Sigmoid colon (tissue), 4 donors: ENCODE measurements at regions not wholly inside any gene's neighbourhood (a gene's known extent, or its start where the extent isn't known, plus 50 kb on each side); places are given as distances from the start of the nearest gene placed in this dataset.

Experiments used
- EP300 ChIP-seq, 4 donors: sonication (generic); formaldehyde crosslinking; IDR thresholded peaks; one replicate each; pipeline ENCODE4 v1.6.1; 2017; ENCODE audit warnings: antibody characterized with exemption in 4 of 4
- POLR2A ChIP-seq, 2 donors: fragments of 450-650 bp; IDR thresholded peaks; one replicate each; pipeline ENCODE4 v1.6.1; 2016; ENCODE audit warnings: antibody characterized with exemption in 2 of 2, mild to moderate bottlenecking in 2 of 2, moderate library complexity in 2 of 2
- POLR2AphosphoS5 ChIP-seq, 4 donors: sonication (generic); formaldehyde crosslinking; IDR thresholded peaks; one replicate each; pipeline ENCODE4 v1.6.1; 2017; ENCODE audit warnings: antibody characterized with exemption in 4 of 4
- TF ChIP-seq, protein P1 (sequence below), 4 experiments: fragments of 450-650 bp in 3 of 4; fragments of 200-600 bp in 1 of 4; IDR thresholded peaks; one replicate each; pipeline ENCODE4 v1.5.1; 2016 to 2019; ENCODE audit warnings: antibody characterized with exemption in 4 of 4, mild to moderate bottlenecking in 3 of 4, moderate library complexity in 2 of 4

DNA sequence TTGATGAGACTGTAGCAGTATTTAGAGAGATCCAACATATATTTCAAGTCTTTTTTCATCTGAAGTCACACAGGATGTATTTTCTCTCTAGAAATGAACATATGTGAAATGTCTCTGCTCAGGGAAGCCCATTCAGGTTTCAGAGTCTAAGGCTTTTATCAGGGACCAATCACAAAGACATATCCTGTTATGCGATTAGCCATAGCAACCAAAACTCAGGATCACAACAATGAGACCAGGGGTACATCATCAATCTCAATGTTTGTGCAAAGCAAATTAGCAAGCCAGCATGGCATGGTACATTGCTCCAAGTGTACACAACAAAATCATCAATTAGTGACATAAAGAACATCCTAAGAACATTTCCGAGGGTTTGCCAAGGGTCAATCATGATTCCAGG, 99.2 kb upstream of the AMN1 start:
- TF ChIP-seq EP300 (IDR thresholded peaks at IDR 0.05), result no peak
- no peak for TF ChIP-seq POLR2A (IDR thresholded peaks at IDR 0.05)
- TF ChIP-seq, protein P1, sequence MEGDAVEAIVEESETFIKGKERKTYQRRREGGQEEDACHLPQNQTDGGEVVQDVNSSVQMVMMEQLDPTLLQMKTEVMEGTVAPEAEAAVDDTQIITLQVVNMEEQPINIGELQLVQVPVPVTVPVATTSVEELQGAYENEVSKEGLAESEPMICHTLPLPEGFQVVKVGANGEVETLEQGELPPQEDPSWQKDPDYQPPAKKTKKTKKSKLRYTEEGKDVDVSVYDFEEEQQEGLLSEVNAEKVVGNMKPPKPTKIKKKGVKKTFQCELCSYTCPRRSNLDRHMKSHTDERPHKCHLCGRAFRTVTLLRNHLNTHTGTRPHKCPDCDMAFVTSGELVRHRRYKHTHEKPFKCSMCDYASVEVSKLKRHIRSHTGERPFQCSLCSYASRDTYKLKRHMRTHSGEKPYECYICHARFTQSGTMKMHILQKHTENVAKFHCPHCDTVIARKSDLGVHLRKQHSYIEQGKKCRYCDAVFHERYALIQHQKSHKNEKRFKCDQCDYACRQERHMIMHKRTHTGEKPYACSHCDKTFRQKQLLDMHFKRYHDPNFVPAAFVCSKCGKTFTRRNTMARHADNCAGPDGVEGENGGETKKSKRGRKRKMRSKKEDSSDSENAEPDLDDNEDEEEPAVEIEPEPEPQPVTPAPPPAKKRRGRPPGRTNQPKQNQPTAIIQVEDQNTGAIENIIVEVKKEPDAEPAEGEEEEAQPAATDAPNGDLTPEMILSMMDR (IDR thresholded peaks at IDR 0.05), result no peak
- TF ChIP-seq POLR2AphosphoS5 (IDR thresholded peaks at IDR 0.05), result no peak
